ENCODE measurements at regions not wholly inside any gene's neighbourhood (a gene's known extent, or its start where the extent isn't known, plus 50 kb on each side); places are given as distances from the start of the nearest gene placed in this dataset.

DNA sequence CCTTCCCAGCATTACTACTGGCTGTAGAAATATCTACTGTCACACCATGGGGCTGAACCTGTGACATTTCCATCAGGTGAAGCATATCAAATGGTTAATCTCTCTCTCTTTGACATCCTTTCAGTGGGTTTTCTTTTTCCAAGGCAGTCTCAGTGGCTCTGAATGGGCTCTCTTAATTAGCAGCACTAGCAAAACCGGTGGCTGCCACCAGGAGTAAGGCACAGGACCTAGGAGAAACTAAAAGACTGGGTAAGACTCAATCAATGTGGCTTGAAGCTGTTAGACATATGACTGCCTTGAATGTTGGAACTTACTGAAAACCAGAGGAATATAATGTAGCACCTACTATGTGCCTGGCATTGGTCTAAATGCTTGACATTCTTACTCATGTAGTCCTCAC is 445.0 kb upstream of the KIF2A start:
- no peaks in the 10 kb centered on the region for H3K9me3 ChIP-seq (ENCODE audit: control insufficient read depth, low read depth, low read length)
- H3K27me3 ChIP-seq (ENCODE audit: control insufficient read depth, insufficient read depth, low read length) = no peaks in the 10 kb centered on the region
- H3K36me3 ChIP-seq (ENCODE audit: control insufficient read depth, low read depth, low read length) = no peaks in the 10 kb centered on the region
- no peak overlapping the region for H3K27ac ChIP-seq (ENCODE audit: low read length)
- no peaks in the 10 kb centered on the region for H3K4me1 ChIP-seq (ENCODE audit: control insufficient read depth, low read depth, low read length)
- no peak overlapping the region for H3K9ac ChIP-seq (ENCODE audit: low read length)
- no peak overlapping the region for H3K4me3 ChIP-seq (ENCODE audit: low read length)

DNA sequence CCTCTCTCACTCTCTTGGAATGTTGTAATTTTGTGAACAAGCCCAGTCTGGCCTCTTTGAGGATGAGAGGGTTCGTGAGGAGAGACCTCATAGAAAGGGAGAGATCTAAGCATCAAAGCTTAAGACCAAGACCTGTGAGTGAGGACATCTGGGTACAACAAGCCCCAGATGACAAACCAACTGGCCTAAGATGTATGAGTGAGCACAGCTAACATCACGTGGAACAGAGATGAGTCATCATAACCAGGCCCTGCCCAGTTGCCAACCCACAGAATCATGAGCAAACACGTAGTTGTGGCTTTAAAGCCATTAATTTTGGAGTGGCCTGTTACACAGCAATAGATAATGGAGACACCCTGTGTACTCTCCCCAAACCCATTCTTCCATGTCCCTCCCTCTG is 439.1 kb upstream of the KIF2A start:
- Histone ChIP-seq H3K27me3 (ENCODE audit: control insufficient read depth, insufficient read depth, low read length) (no peaks in the 10 kb centered on the region), H3K27ac (ENCODE audit: low read length) (no peak overlapping the region), H3K9me3 (ENCODE audit: control insufficient read depth, low read depth, low read length) (no peaks in the 10 kb centered on the region), H3K4me3 (ENCODE audit: low read length) (no peak overlapping the region), H3K36me3 (ENCODE audit: control insufficient read depth, low read depth, low read length) (no peaks in the 10 kb centered on the region), H3K9ac (ENCODE audit: low read length) (no peak overlapping the region), H3K4me1 (ENCODE audit: control insufficient read depth, low read depth, low read length) (no peaks in the 10 kb centered on the region)

DNA sequence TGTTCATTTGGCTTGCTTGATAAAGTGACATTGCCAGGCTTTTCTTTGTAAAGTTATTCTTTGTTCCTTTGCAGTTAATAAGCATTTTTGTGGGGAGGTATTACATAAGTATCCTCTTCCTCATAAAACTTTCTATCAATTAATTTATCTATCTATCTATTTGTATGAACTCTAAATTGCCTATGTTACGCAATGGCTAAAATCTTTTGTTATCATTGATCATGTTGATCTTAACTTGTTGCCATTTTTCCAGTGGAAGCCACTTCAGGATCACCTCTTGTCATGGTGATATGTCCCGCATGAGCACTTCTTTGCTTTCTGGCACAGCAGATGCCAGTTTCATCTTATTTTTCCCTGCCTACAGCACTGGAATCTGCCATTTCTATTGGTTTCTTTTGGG is 436.7 kb upstream of the KIF2A start:
- Histone ChIP-seq H3K4me1 (ENCODE audit: control insufficient read depth, low read depth, low read length) (no peaks in the 10 kb centered on the region), H3K4me3 (ENCODE audit: low read length) (no peak overlapping the region), H3K36me3 (ENCODE audit: control insufficient read depth, low read depth, low read length) (no peaks in the 10 kb centered on the region), H3K9ac (ENCODE audit: low read length) (no peak overlapping the region), H3K9me3 (ENCODE audit: control insufficient read depth, low read depth, low read length) (peaks cover 5% of the 10 kb centered on the region), H3K27me3 (ENCODE audit: control insufficient read depth, insufficient read depth, low read length) (no peaks in the 10 kb centered on the region), H3K27ac (ENCODE audit: low read length) (no peak overlapping the region)

DNA sequence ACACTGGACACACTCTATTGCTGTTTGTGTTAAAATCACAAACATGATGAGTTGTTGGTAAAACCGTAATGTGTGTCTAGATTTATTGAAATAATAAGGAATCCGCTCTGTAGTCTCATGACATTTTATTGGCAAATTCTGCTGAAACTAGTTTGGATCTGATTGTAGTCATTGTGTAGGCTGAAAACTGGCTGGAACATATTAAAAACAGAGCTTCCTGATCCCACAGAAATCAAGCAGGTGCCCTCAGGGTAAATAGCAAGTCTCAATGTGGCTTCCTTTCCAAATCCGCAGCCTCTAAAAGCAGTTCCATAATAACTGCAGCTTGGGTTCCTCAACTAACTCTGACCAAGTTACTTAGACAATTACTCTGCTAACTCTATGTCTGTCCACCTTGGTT is 427.5 kb upstream of the KIF2A start:
- H3K27me3 ChIP-seq (ENCODE audit: control insufficient read depth, insufficient read depth, low read length) = no peaks in the 10 kb centered on the region

DNA sequence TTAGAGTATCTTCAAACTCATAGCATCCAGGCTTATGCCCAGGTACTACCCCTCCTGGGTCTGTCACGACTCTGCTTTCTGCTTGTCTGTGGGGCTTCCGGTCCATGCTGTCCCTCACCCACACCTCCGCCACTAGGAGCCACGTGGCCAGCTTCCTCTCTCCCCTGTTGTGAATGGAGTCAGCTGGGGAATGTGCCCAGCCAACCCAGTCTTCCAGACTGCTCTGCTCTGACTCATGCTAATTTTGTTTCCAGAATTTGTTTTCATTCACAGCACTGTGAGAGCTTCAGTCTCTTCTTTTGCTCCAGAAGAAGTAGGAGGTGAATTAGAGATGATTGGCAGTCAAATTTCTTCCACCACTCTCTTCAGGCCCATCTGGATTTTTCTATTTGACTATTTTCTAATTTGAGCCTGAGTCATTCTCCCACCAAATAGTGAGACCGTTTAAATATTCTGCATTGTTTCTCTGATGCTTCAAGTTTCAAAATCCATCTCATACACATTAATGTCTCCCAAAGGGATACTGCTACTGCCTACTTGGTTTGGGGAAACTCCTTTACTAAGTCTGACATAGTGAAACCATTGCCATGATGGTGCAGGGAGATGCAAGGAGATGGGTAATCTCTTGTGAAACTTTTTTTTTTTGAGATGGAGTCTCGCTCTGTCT is 424.1 kb upstream of the KIF2A start:
- Histone ChIP-seq H3K27me3 (ENCODE audit: control insufficient read depth, insufficient read depth, low read length) (no peaks in the 10 kb centered on the region), H3K27ac (ENCODE audit: low read length) (no peak overlapping the region), H3K4me1 (ENCODE audit: control insufficient read depth, low read depth, low read length) (peaks cover 4% of the 10 kb centered on the region), H3K9ac (ENCODE audit: low read length) (no peak overlapping the region), H3K9me3 (ENCODE audit: control insufficient read depth, low read depth, low read length) (no peaks in the 10 kb centered on the region), H3K4me3 (ENCODE audit: low read length) (no peak overlapping the region), H3K36me3 (ENCODE audit: control insufficient read depth, low read depth, low read length) (no peaks in the 10 kb centered on the region)

More for the DNA sequence above, 427.5 kb upstream of the KIF2A start:
- H3K4me3 ChIP-seq (ENCODE audit: low read length) = no peak overlapping the region
- no peaks in the 10 kb centered on the region for H3K4me1 ChIP-seq (ENCODE audit: control insufficient read depth, low read depth, low read length)
- no peaks in the 10 kb centered on the region for H3K36me3 ChIP-seq (ENCODE audit: control insufficient read depth, low read depth, low read length)
- H3K27ac ChIP-seq (ENCODE audit: low read length) = no peak overlapping the region
- no peaks in the 10 kb centered on the region for H3K9me3 ChIP-seq (ENCODE audit: control insufficient read depth, low read depth, low read length)
- no peak overlapping the region for H3K9ac ChIP-seq (ENCODE audit: low read length)

DNA sequence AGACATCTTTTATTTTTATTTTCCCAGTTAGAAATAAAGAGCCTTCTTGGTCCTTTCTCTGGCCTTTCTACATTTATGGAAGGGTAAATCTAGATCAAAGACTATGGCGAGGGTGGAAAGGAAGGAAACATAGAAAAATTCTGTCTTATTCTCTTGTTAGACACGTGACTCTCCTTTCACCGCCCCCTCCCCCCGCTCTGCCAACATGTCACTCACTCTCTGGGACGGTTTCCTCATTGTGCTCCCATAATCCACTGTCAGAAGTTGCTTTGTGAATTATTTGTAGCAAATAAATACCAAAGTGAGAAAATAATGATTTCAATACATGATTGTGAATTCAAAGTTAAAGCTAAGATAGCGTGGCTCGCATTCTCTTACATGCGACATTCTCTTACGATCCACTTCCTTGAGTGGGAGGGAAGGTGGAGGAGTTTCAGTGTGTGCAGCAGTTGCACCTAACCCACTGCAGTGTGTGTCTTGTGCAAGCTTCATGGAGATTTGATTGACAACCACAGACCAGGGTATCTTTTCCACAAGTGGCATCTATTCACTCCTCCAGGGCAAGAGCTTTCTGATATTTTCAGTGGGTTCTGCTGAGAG is 423.0 kb upstream of the KIF2A start:
- no peak overlapping the region for H3K9ac ChIP-seq (ENCODE audit: low read length)
- no peaks in the 10 kb centered on the region for H3K9me3 ChIP-seq (ENCODE audit: control insufficient read depth, low read depth, low read length)
- no peaks in the 10 kb centered on the region for H3K36me3 ChIP-seq (ENCODE audit: control insufficient read depth, low read depth, low read length)
- H3K27me3 ChIP-seq (ENCODE audit: control insufficient read depth, insufficient read depth, low read length) = no peaks in the 10 kb centered on the region
- H3K4me1 ChIP-seq (ENCODE audit: control insufficient read depth, low read depth, low read length) = peaks cover 4% of the 10 kb centered on the region
- H3K4me3 ChIP-seq (ENCODE audit: low read length) = no peak overlapping the region
- no peak overlapping the region for H3K27ac ChIP-seq (ENCODE audit: low read length)

DNA sequence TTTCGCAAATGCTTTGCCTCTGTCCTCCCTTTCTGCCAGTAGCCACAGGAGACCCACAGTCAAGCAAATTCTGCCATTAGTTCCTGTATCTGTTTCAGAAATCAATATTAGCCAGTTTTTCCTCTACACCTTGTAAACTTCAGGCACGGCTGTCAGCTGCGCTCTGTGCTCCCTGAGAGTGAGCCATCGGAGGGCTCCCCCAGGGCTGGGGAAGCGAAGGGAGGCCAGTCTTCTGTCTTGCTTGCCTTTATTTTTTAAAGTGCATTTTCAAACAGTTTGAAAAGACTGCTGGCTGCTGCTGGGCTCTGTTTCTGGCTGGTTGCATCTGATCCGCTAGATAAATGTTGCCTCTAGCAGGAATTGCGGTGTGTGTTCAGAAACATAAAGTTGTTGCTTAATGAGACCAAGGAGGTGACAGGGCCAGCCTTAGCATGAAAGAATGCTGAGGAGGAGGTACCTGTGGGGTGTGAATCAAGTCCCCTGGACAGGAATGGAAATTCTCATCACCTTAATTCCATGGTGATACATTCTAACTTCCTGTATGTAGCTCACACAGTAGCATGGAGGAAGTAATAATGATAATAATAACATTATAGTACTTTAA is 421.7 kb upstream of the KIF2A start:
- no peak overlapping the region for H3K4me3 ChIP-seq (ENCODE audit: low read length)
- no peaks in the 10 kb centered on the region for H3K9me3 ChIP-seq (ENCODE audit: control insufficient read depth, low read depth, low read length)
- H3K4me1 ChIP-seq (ENCODE audit: control insufficient read depth, low read depth, low read length) = peaks cover 4% of the 10 kb centered on the region
- H3K9ac ChIP-seq (ENCODE audit: low read length) = no peak overlapping the region
- no peaks in the 10 kb centered on the region for H3K27me3 ChIP-seq (ENCODE audit: control insufficient read depth, insufficient read depth, low read length)
- no peaks in the 10 kb centered on the region for H3K36me3 ChIP-seq (ENCODE audit: control insufficient read depth, low read depth, low read length)
- no peak overlapping the region for H3K27ac ChIP-seq (ENCODE audit: low read length)

DNA sequence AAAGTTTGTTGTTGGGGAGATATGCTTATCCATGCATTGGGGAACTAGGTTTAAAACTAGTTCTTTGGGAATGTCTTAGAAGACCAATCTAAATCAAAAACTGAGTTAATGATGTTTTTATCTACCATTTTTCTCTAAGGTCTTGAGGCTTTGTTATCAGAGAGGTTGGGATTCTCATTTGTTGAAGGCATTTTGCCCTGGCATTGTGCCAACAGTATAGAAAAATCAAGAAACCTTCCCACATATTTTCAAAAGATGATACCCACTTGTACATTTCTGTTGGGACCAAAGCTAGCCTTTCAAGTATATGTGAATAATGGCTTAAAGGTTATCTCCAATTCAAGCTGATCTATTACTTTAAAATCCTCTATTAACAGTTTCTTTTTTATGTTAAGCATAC is 419.8 kb upstream of the KIF2A start:
- H3K36me3 ChIP-seq (ENCODE audit: control insufficient read depth, low read depth, low read length) = no peaks in the 10 kb centered on the region
- no peaks in the 10 kb centered on the region for H3K9me3 ChIP-seq (ENCODE audit: control insufficient read depth, low read depth, low read length)
- H3K9ac ChIP-seq (ENCODE audit: low read length) = no peak overlapping the region
- no peak overlapping the region for H3K27ac ChIP-seq (ENCODE audit: low read length)
- no peak overlapping the region for H3K4me3 ChIP-seq (ENCODE audit: low read length)
- peaks cover 4% of the 10 kb centered on the region for H3K4me1 ChIP-seq (ENCODE audit: control insufficient read depth, low read depth, low read length)
- no peaks in the 10 kb centered on the region for H3K27me3 ChIP-seq (ENCODE audit: control insufficient read depth, insufficient read depth, low read length)

DNA sequence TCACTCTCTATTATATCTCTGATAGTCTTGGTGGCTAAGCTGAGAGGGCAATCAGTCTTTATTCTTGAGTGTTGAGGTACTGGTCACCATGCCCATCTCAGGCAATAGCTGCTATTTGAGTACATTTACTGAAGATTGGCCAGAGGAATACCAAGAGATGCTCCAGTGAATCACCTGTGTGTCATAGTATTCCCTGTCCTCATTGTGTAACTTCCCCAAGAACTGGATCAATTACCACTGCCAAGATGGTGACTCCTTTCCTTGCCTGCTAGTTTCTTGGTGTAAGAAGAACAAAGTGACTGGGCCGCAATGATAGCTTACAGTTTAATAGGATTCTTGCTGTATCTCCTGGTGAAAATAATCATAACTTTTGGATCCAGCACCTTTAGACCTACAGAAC is 418.7 kb upstream of the KIF2A start:
- H3K27me3 ChIP-seq (ENCODE audit: control insufficient read depth, insufficient read depth, low read length) = no peaks in the 10 kb centered on the region
- peaks cover 4% of the 10 kb centered on the region for H3K4me1 ChIP-seq (ENCODE audit: control insufficient read depth, low read depth, low read length)
- H3K9ac ChIP-seq (ENCODE audit: low read length) = no peak overlapping the region
- no peak overlapping the region for H3K4me3 ChIP-seq (ENCODE audit: low read length)
- H3K9me3 ChIP-seq (ENCODE audit: control insufficient read depth, low read depth, low read length) = no peaks in the 10 kb centered on the region
- H3K36me3 ChIP-seq (ENCODE audit: control insufficient read depth, low read depth, low read length) = no peaks in the 10 kb centered on the region
- no peak overlapping the region for H3K27ac ChIP-seq (ENCODE audit: low read length)

DNA sequence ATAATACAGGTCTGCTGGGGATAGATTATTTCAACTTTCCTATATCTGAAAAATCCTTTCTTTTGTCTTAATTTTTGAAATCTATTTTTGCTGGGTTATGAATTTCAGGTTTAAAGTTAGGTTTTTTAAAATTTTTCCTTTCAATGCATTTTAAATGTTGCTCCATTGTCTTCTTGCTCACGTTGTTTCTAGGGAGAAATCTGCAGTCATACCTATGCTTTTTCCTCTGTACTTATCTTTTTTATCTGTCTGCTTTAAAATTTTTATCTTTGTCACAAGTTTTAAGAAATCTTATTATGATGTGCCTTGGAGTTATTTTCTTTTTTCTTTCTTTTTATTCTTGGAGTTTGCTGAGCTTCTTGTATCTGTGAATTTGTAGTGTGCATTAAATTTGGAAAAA is 412.0 kb upstream of the KIF2A start:
- Histone ChIP-seq H3K9me3 (ENCODE audit: control insufficient read depth, low read depth, low read length) (peaks cover 3% of the 10 kb centered on the region), H3K36me3 (ENCODE audit: control insufficient read depth, low read depth, low read length) (no peaks in the 10 kb centered on the region), H3K9ac (ENCODE audit: low read length) (no peak overlapping the region), H3K4me1 (ENCODE audit: control insufficient read depth, low read depth, low read length) (no peaks in the 10 kb centered on the region), H3K4me3 (ENCODE audit: low read length) (no peak overlapping the region), H3K27me3 (ENCODE audit: control insufficient read depth, insufficient read depth, low read length) (no peaks in the 10 kb centered on the region), H3K27ac (ENCODE audit: low read length) (no peak overlapping the region)

DNA sequence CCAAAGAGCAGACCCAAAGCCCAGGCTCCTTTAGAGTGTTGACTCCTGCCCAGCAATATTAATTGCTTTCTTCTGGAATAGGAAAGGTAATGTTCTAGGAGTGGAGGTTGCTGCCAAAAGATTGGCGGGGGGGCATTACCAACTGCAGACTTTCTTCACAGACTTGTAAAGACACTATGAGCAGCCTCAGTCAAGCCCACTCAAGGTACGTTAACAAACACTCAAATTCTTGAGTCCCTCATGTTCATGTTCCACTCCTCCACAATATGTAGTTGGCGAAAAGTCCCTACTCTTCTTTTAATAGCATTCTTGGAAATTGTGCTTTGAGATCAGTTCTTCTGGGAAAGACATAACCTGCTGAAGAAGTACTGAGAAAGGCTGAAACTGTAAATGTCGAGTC is 409.2 kb upstream of the KIF2A start:
- Histone ChIP-seq H3K9ac (ENCODE audit: low read length) (no peak overlapping the region), H3K27ac (ENCODE audit: low read length) (no peak overlapping the region), H3K27me3 (ENCODE audit: control insufficient read depth, insufficient read depth, low read length) (no peaks in the 10 kb centered on the region), H3K36me3 (ENCODE audit: control insufficient read depth, low read depth, low read length) (no peaks in the 10 kb centered on the region), H3K4me3 (ENCODE audit: low read length) (no peak overlapping the region), H3K4me1 (ENCODE audit: control insufficient read depth, low read depth, low read length) (no peaks in the 10 kb centered on the region), H3K9me3 (ENCODE audit: control insufficient read depth, low read depth, low read length) (peaks cover 3% of the 10 kb centered on the region)

DNA sequence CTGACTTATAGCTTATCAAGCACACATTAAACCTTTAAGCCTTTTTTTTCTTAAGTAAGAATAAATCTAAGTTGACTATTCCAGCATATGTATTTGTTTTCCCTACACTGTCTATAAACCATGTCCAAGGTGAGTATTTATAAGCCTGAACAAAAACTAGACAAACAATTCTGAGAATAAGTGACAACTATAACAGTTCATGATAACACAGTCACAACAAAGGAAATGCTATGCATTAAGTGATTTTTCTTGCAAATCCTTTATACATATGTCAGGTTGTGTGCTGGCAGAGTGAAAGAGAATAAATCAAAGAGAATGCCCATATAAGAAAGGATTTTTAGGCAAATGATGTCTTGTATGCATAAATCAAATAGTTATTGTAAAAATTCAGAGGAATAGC is 408.8 kb upstream of the KIF2A start:
- H3K4me1 ChIP-seq (ENCODE audit: control insufficient read depth, low read depth, low read length) = no peaks in the 10 kb centered on the region

More for the DNA sequence above, 408.8 kb upstream of the KIF2A start:
- no peak overlapping the region for H3K27ac ChIP-seq (ENCODE audit: low read length)
- H3K36me3 ChIP-seq (ENCODE audit: control insufficient read depth, low read depth, low read length) = no peaks in the 10 kb centered on the region
- H3K9ac ChIP-seq (ENCODE audit: low read length) = no peak overlapping the region
- H3K9me3 ChIP-seq (ENCODE audit: control insufficient read depth, low read depth, low read length) = peaks cover 3% of the 10 kb centered on the region
- H3K4me3 ChIP-seq (ENCODE audit: low read length) = no peak overlapping the region
- H3K27me3 ChIP-seq (ENCODE audit: control insufficient read depth, insufficient read depth, low read length) = no peaks in the 10 kb centered on the region
